NCI-H146 treated with DMSO at 0.1 percent for 48 hours (cell line): ENCODE measurements at regions not wholly inside any gene's neighbourhood (a gene's known extent, or its start where the extent isn't known, plus 50 kb on each side); places are given as distances from the start of the nearest gene placed in this dataset.

Source experiments
- DNase-seq: peaks from one replicate; lab custom pipeline; 2025; ENCODE audit not compliant: unreplicated experiment; lab: John Stamatoyannopoulos, UW

- no peak for DNase-seq
Observed at GRCh38 chr3:189500299-189500698, 130.9 kb upstream of the TP63 start.

- DNase-seq = no peak
Observed at GRCh38 chr3:189500798-189501495, 130.2 kb upstream of the TP63 start.

- no peak for DNase-seq
Observed at GRCh38 chr3:189502256-189502655, 128.9 kb upstream of the TP63 start.

GRCh38 chr3:189502676-189503257, 128.4 kb upstream of the TP63 start:
- DNase-seq = no peak

- DNase-seq = no peak
Observed at GRCh38 chr3:189507856-189508255, 123.3 kb upstream of the TP63 start.

- no peak for DNase-seq
Observed at GRCh38 chr3:189508784-189509501, 122.2 kb upstream of the TP63 start.

GRCh38 chr3:189512039-189512438, 119.2 kb upstream of the TP63 start:
- DNase-seq = no peak

- DNase-seq = no peak
Observed at GRCh38 chr3:189512821-189513220, 118.4 kb upstream of the TP63 start.

GRCh38 chr3:189513281-189514117, 117.7 kb upstream of the TP63 start:
- no peak for DNase-seq

- DNase-seq = no peak
Observed at GRCh38 chr3:189516039-189516438, 115.2 kb upstream of the TP63 start.

GRCh38 chr3:189517981-189518380, 113.2 kb upstream of the TP63 start:
- DNase-seq = no peak

GRCh38 chr3:189519458-189519857, 111.7 kb upstream of the TP63 start:
- DNase-seq = no peak

GRCh38 chr3:189529468-189529867, 101.7 kb upstream of the TP63 start:
- no peak for DNase-seq

- DNase-seq = no peak
Observed at GRCh38 chr3:189529889-189530471, 101.2 kb upstream of the TP63 start.

GRCh38 chr3:189530822-189531221, 100.4 kb upstream of the TP63 start:
- no peak for DNase-seq

GRCh38 chr3:189531271-189531670, 99.9 kb upstream of the TP63 start:
- DNase-seq = no peak

- DNase-seq = no peak
Observed at GRCh38 chr3:189534531-189534930, 96.7 kb upstream of the TP63 start.

- DNase-seq = no peak
Observed at GRCh38 chr3:189537135-189537534, 94.1 kb upstream of the TP63 start.

- no peak for DNase-seq
Observed at GRCh38 chr3:189547448-189547847, 83.7 kb upstream of the TP63 start.

- no peak for DNase-seq
Observed at GRCh38 chr3:189548053-189548452, 83.1 kb upstream of the TP63 start.

- DNase-seq = no peak
Observed at GRCh38 chr3:189551007-189551406, 80.2 kb upstream of the TP63 start.
